OCI-LY1 (cell line): ENCODE measurements at regions not wholly inside any gene's neighbourhood (a gene's known extent, or its start where the extent isn't known, plus 50 kb on each side); places are given as distances from the start of the nearest gene placed in this dataset.

Experiments used
- H2AFZ ChIP-seq: fragments of 200-600 bp; sonication (generic), shearing (Covaris generic); 2 replicates; pipeline ENCODE4 v1.6.0; 2014; ENCODE audit warnings: antibody characterized with exemption, mild to moderate bottlenecking, low read length
- H3F3A ChIP-seq: fragments of 200-600 bp; sonication (generic), shearing (Covaris generic); 2 replicates; pipeline ENCODE4 v1.6.0; 2014; ENCODE audit warnings: mild to moderate bottlenecking, antibody characterized with exemption, low read length, moderate library complexity; ENCODE audit not compliant: insufficient read depth
- H3K27ac ChIP-seq: fragments of 200-600 bp; sonication (generic); 2 replicates; pipeline ENCODE4 v1.5.1; 2014; ENCODE audit warnings: low read length, mixed run types, mild to moderate bottlenecking, low read depth; ENCODE audit not compliant: poor library complexity, severe bottlenecking
- H3K27me3 ChIP-seq: fragments of 200-600 bp; sonication (generic); 2 replicates; pipeline ENCODE4 v1.6.0; 2014; ENCODE audit warnings: antibody characterized with exemption, mild to moderate bottlenecking, low read length, moderate library complexity; ENCODE audit not compliant: insufficient read depth
- H3K36me3 ChIP-seq: fragments of 200-600 bp; sonication (generic); 2 replicates; pipeline ENCODE4 v1.6.1; 2014; ENCODE audit warnings: mild to moderate bottlenecking, antibody characterized with exemption, low read length, moderate library complexity, mixed read lengths; ENCODE audit not compliant: insufficient read depth
- H3K4me1 ChIP-seq: fragments of 200-600 bp; sonication (generic); 2 replicates; pipeline ENCODE4 v1.5.1; 2014; ENCODE audit warnings: mild to moderate bottlenecking, low read length, moderate library complexity; ENCODE audit not compliant: insufficient read depth, severe bottlenecking
- H3K4me2 ChIP-seq: fragments of 200-600 bp; sonication (generic), shearing (Covaris generic); 2 replicates; pipeline ENCODE4 v1.6.1; 2014; ENCODE audit warnings: low read length
- H3K4me3 ChIP-seq: fragments of 200-600 bp; sonication (generic); 2 replicates; pipeline ENCODE4 v1.5.1; 2014; ENCODE audit warnings: low read length, low read depth, mild to moderate bottlenecking, mixed read lengths; ENCODE audit not compliant: poor library complexity, severe bottlenecking
- H3K79me2 ChIP-seq: fragments of 200-600 bp; shearing (Covaris generic); 2 replicates; pipeline ENCODE4 v1.6.1; 2016; ENCODE audit warnings: mixed run types, low read length, mixed read lengths; ENCODE audit not compliant: insufficient read depth
- H3K9ac ChIP-seq: fragments of 200-600 bp; sonication (generic), shearing (Covaris generic); 2 replicates; pipeline ENCODE4 v1.6.1; 2014; ENCODE audit warnings: mild to moderate bottlenecking, low read length, mixed read lengths
- H3K9me2 ChIP-seq: fragments of 200-600 bp; sonication (generic), shearing (Covaris generic); 2 replicates; pipeline ENCODE4 v1.6.1; 2014; ENCODE audit warnings: low read depth, mild to moderate bottlenecking, low read length, mixed read lengths
- H3K9me3 ChIP-seq: fragments of 200-600 bp; shearing (Covaris generic); 2 replicates; pipeline ENCODE4 v1.6.1; 2014; ENCODE audit warnings: low read length, mixed read lengths
- H4K20me1 ChIP-seq: fragments of 200-600 bp; sonication (generic), shearing (Covaris generic); 2 replicates; pipeline ENCODE4 v1.6.0; 2016; ENCODE audit warnings: mild to moderate bottlenecking, low read length; ENCODE audit not compliant: insufficient read depth
- EZH2 ChIP-seq: fragments of 200-600 bp; sonication (generic), shearing (Covaris generic); IDR thresholded peaks from 2 replicates; pipeline ENCODE4 v1.8.0; 2017; ENCODE audit warnings: borderline replicate concordance, mixed run types, mild to moderate bottlenecking, antibody characterized with exemption, low read length, moderate library complexity, mixed read lengths
- TF ChIP-seq, protein P1 (sequence below): fragments of 200-600 bp; sonication (generic), shearing (Covaris generic); IDR thresholded peaks from 2 replicates; pipeline ENCODE4 v1.5.1; 2017; ENCODE audit warnings: mild to moderate bottlenecking, antibody characterized with exemption, low read length, moderate library complexity, mixed read lengths

DNA sequence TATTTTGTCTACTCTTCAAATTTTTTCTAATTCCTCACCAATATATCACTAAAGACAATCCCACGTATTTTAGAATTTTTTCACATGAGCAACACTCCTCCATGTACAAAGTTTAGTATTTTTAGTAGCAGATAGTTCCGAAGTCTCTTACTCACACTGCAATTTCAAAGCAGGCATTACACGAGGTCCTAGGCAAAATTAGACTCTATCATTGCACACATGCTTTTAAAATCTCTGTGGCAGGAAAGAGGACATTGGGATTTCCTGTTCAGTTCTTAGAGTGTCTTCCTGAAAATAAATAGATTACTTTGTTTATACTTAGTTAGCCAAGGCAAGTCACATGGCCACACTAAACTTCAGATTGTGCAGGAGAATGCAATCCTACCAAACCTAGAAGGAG is 847.7 kb downstream of the ROBO2 start:
- H3K9ac ChIP-seq = no peak overlapping the region
- no peak overlapping the region for H3K4me2 ChIP-seq
- no peak overlapping the region for H3K27ac ChIP-seq
- no peak for TF ChIP-seq EZH2
- TF ChIP-seq, protein P1, sequence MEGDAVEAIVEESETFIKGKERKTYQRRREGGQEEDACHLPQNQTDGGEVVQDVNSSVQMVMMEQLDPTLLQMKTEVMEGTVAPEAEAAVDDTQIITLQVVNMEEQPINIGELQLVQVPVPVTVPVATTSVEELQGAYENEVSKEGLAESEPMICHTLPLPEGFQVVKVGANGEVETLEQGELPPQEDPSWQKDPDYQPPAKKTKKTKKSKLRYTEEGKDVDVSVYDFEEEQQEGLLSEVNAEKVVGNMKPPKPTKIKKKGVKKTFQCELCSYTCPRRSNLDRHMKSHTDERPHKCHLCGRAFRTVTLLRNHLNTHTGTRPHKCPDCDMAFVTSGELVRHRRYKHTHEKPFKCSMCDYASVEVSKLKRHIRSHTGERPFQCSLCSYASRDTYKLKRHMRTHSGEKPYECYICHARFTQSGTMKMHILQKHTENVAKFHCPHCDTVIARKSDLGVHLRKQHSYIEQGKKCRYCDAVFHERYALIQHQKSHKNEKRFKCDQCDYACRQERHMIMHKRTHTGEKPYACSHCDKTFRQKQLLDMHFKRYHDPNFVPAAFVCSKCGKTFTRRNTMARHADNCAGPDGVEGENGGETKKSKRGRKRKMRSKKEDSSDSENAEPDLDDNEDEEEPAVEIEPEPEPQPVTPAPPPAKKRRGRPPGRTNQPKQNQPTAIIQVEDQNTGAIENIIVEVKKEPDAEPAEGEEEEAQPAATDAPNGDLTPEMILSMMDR = no peak
- H4K20me1 ChIP-seq = no peaks in the 10 kb centered on the region
- no peaks in the 10 kb centered on the region for H3K79me2 ChIP-seq
- no peak overlapping the region for H2AFZ ChIP-seq
- no peaks in the 10 kb centered on the region for H3K9me2 ChIP-seq
- H3K4me1 ChIP-seq = no peaks in the 10 kb centered on the region
- no peaks in the 10 kb centered on the region for H3K27me3 ChIP-seq
- H3K36me3 ChIP-seq = no peaks in the 10 kb centered on the region
- no peaks in the 10 kb centered on the region for H3K9me3 ChIP-seq
- no peak overlapping the region for H3K4me3 ChIP-seq
- H3F3A ChIP-seq = no peaks in the 10 kb centered on the region

DNA sequence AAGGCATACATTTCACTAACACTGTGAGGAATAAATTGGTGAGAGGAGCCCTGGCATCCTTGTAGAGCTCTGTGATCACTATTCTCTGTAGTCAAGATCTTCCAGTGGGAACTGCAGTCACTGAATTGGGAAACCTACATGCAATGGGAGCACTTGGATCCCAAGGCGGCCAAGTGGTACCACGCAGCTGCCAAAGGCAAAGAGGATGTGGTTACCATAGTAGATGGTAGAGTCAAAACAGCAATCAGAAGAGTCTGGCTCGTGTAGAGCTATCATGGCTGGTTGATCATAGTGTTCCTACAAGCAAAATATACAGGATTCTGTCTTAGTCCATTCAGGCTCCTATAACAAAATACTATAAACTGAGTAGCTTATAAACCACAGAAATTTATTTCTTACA is 849.7 kb downstream of the ROBO2 start:
- H3K9me3 ChIP-seq = no peaks in the 10 kb centered on the region
- no peak overlapping the region for H3K27ac ChIP-seq
- no peak overlapping the region for H2AFZ ChIP-seq
- TF ChIP-seq, protein P1 = no peak
- no peak for TF ChIP-seq EZH2
- H3K4me2 ChIP-seq = no peak overlapping the region
- H3F3A ChIP-seq = no peaks in the 10 kb centered on the region
- H3K36me3 ChIP-seq = no peaks in the 10 kb centered on the region
- no peaks in the 10 kb centered on the region for H3K9me2 ChIP-seq
- H3K79me2 ChIP-seq = no peaks in the 10 kb centered on the region
- H4K20me1 ChIP-seq = no peaks in the 10 kb centered on the region
- no peaks in the 10 kb centered on the region for H3K27me3 ChIP-seq
- H3K4me1 ChIP-seq = no peaks in the 10 kb centered on the region
- H3K4me3 ChIP-seq = no peak overlapping the region
- H3K9ac ChIP-seq = no peak overlapping the region

GRCh38 chr3:77898621-77899020 is 858.7 kb downstream of the ROBO2 start:
- no peaks in the 10 kb centered on the region for H3F3A ChIP-seq
- no peaks in the 10 kb centered on the region for H3K79me2 ChIP-seq
- no peaks in the 10 kb centered on the region for H3K4me1 ChIP-seq
- H3K27ac ChIP-seq = no peak overlapping the region
- no peaks in the 10 kb centered on the region for H3K36me3 ChIP-seq
- H3K9me2 ChIP-seq = no peaks in the 10 kb centered on the region
- H2AFZ ChIP-seq = no peak overlapping the region
- no peaks in the 10 kb centered on the region for H4K20me1 ChIP-seq
- TF ChIP-seq EZH2 = no peak
- TF ChIP-seq, protein P1 = no peak
- H3K4me3 ChIP-seq = no peak overlapping the region
- H3K9me3 ChIP-seq = no peaks in the 10 kb centered on the region
- no peak overlapping the region for H3K9ac ChIP-seq
- no peak overlapping the region for H3K4me2 ChIP-seq
- H3K27me3 ChIP-seq = no peaks in the 10 kb centered on the region
